GM21717 (cell line): ENCODE measurements at regions not wholly inside any gene's neighbourhood (a gene's known extent, or its start where the extent isn't known, plus 50 kb on each side); places are given as distances from the start of the nearest gene placed in this dataset.
"Not testable (repeated sequence)": the region's sequence is repeated elsewhere in the genome, so short reads cannot be mapped to it uniquely, and the experiment has no call there.

Source experiments
- ATAC-seq: cut with Tn5 transposase; IDR thresholded peaks from one replicate; pipeline ENCODE4 v1.9.1; 2021; ENCODE audit warnings: mild to moderate bottlenecking, moderate library complexity; ENCODE audit not compliant: unreplicated experiment

DNA sequence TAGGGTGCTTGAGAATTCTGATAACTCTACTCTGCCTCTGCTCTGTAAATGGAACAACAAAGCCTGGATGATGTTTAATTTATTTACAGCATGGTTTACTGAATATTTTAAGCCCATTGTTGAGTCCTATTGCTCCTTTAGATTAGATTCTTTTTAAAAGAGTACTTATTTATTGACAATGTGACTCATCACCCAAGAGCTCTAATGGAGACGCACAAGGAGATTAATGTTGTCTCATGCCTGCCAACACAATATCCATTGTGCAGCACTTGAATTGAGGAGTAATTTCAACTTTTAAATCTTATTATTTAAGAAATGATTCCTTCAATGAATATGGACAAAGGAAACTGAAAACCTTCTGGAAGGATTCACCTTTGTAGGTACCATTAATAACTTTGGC, 691.4 kb downstream of the ZBBX start:
- ATAC-seq: no peak

DNA sequence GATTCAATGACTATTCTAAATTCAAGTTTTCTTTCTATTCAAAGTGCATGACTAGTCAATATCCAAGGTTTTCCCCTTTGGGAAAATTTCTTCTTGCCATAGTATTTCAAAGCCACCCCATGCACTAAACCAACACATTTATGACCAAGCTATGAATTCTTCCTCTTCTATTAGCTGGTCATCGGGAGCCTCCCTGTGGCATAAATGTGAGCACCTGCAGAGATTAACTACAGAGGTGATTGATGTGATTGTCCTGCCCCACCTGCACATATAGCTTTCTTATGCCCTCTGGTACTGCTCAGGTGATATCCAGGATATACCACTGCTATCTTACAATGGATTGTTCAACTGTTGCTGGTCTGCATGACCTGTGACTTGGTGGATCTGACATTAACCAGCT, 694.9 kb downstream of the ZBBX start:
- no peak for ATAC-seq

DNA sequence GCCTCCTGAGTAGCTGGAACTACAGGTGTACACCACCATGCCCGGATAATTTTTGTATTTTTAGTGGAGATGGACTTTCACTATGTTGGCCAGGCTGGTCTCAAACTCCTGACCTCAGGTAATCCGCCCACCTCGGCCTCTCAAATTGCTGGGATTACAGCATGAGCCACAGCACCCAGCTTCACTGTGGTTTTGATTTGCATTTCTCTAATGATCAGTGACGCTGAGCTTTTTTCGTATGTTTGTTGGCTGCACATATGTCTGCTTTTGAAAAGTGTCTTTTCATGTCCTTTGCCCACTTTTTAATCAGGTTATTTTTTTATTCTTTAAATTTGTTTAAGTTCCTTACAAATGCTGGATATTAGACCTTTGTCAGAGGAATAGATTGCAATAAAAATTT, 696.0 kb downstream of the ZBBX start:
- not testable (repeated sequence) for ATAC-seq

DNA sequence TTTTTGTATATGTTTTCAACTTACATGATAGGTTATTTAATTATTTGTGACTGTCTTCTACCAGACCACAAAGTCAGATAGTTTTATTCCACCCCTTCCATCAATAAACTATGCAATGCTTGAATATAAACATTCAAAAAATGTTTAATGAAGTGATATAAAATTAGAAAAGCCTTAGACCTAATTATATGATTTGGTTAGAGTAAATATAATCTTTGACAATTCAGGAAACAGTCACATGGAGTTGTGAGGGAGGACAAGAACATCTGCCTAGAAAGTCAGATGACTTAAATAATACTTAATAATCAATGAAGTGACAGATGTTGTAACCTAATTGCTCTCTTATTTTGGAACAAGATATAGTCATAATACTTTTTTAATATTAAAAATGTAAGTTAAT, 710.3 kb downstream of the ZBBX start:
- no peak for ATAC-seq

DNA sequence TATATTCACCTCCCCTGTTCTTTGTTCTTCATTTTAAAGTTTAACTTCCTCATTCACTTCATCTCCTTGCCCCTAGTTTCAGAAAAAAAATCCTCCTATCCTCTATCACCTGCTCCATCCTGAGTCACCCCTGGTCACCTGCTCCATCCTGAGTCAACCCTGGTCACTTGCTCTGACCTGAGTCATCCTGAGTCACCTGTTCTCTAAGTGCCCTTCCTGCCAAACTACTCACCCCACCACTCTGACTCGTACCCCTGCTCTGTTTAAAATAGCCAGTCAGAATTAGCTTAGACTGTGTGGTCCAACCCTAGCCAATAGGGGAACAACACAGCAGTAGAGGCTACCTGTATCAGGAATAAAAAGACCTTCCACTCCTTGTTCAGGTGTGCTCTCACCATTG, 716.9 kb downstream of the ZBBX start:
- ATAC-seq: no peak

DNA sequence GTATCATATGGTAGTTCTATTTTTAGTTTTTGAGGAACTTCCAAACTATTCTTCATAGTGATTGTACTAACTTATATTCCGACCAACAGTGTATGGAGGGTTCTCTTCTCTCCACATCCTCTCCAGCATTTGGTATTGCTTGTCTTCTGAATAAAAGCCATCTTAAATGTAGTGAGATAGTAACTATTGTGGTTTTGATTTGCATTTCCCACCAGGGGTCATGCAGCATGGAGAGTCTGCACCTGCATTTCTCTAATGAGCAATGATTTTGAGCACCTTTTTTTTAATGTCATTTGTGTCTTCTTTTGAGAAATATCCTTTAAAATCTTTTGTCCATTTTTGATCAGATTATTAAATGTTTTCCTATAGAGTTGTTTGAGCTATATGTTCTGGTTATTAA, 718.5 kb downstream of the ZBBX start:
- ATAC-seq: no peak

DNA sequence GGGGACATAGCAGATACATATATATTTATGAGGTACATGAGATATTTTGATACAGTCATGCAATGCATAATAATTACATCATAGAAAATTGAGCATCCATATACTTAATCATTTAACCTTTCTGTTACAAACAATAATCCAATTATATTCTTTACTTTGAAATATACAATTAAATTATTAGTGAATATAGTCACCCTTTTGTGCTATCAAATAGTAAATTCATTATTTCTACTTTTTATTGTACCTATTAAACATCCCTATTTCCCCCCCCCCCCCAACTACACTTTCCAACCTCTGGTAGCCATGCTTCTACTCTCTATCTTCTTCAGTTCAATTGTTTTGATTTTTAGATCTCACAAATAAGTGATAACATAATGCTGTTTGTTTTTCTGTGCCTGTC, 719.1 kb downstream of the ZBBX start:
- ATAC-seq: no peak

DNA sequence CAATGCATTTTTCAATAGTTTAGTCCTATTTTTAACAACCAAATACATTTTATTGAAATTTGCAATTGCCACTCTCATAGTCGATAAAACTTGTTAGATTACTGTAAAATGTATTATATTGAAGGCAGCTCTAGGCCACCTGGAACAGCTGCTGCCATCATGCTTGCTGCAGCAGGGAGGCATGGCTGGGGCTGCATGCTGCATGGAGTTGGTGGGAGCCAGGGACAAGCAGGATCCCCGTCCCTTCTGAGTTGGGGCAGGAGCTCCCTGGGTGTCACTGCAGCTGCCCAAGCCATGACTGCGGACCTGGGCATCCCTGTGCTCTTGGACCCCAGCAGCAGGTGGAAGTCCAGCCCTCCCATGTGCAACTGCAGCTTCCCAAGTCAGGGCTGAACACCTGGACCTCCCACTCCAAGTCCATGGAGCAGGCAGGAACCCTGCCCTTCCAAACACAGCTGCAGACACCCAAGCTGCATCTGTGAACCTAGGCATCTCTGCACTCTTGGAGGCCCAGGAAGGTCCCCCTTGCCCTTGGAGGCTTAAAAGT, 742.0 kb downstream of the ZBBX start:
- no peak for ATAC-seq

DNA sequence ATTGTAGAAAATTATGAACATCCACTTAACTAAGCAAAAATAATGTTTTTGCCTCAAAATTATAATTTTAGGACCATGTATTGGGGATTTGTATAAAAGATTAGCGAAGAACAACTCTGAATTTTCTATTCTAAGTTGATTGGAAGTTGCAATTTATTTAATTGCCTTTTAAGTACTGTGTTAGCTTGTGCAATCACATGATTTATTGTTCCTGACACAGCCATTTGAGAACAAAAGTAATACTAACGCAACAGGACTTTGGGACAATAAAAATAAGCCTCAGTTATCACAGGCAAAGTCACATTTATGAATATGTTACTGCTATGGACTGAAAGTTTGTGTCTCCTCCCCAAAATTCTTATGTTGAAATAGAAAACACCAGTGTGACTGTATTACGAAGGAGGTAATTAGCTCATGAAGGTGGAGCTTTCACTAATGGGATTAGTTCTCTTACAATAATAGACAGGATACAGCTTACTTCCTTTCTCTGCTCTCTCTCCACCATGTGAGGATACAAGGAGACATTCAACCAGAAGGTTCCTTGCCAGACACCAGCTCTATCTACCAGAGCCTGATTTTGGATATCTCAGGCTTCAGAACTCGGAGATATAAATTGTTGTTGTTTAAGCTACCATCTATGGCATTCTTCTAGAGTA, 745.9 kb downstream of the ZBBX start:
- ATAC-seq: no peak

DNA sequence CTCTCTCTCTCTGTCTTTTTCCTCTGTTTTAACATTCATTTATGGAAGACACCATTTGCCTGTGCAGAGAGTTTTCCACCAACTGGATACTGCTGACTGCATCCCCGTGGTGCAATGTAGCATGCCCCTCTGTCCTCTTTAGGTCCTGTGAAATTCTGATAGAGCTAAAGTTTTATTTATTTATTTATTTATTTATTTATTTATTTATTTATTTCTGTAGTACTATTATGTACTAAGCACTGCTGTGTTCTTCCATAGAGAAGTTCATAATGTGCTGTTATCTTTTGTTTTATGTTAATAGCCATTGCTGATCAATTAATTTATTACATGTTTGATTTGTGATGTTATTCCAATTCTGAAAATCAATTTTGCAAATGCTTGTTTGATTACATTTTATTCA, 749.9 kb downstream of the ZBBX start:
- ATAC-seq: no peak

DNA sequence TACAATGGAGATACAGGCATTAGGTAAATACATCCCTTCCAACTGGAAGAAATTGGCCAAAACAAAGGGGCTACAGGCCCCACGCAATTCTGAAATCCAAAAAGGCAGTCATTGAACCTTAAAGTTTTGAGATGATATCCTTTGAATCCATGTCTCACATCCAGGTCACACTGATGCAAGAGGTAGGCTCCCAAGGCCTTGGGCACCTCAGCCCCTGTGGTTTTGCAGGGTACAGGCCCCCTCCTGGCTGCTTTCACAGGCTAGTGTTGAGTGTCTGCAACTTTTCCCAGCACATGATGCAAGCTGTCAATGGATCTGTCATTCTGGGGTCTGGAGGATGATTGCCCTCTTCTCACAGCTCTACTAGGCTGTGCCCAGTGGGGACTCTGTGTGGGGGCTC, 766.7 kb downstream of the ZBBX start:
- ATAC-seq: no peak

DNA sequence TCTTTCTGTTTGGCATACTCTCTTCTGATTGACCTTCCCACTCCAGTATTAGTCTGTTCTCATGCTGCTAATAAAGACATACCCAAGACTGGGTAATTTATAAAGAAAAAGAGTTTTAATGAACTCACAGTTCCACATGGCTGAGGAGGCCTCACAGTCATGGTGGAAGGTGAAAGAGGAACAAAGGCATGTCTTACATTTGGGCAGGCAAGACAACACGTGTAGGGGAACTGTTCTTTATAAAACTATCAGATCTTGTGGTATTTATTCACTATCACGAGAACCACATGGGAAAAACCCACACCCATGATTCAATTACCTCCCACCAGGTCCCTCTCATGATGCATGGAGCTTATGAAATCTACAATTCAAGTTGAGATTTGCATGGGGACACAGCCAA, 767.3 kb downstream of the ZBBX start:
- ATAC-seq: not testable (repeated sequence)

DNA sequence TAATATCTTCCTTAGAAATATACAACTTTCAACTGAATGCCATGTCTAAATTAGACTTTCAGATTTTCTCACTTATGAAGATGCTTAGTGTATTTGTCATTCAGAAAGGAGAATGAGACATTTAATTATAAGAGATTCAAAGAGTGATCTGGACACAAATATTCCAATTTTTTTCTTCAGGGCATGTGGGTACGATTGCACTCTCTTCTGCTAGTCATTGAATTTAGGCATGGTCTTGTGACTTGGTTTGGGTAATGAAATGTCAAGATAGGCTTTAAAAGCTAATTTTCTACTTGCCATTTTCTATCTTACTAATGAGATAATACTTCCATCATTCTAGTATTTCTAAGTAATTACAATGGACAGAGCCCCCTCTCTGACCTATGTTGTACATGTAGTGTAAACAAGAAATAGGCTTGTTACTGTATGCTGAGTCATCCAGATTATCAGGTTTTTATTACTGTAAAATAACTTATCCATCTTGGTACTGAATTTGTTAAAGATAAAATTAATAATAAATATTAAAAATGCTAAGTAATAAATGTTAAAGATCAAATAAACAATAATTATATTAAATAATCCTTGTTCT, 770.8 kb upstream of the BCHE start:
- no peak for ATAC-seq

DNA sequence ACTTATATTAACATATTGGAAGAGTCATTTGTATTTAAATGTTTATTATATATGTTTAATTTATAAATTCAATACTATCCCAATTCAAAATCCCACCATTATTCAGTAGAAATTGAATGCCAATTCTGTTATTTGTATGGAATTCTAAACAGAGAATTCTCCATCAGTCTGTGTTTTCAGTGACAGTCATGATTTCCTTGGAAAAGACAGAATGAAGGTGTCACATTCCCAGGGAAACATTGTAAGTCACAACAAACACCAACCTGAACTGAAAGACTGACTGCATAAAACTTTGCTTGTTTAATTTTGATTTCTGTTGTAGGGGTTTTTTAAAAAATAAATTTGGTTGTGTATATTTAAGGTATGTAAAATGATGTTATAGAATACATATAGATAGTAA, 769.8 kb upstream of the BCHE start:
- ATAC-seq: no peak

DNA sequence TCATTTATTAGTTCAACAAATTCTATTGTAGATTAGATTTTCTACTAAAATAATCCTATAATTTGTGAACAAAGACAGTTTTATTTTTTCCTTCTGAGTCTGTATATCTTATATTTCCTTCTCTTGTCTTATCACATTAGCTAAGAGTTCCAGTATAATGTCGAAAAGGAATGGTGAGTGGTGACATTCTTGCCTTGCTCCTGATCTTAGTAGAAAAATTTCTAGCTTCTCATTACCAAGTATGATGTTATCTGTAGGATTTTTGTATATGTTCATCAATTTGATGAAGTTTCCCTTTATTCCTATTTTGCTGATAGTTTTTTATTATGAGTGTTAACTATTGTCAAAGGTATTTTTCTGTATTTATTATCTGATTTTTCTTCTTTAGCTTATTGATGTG, 756.6 kb upstream of the BCHE start:
- no peak for ATAC-seq

DNA sequence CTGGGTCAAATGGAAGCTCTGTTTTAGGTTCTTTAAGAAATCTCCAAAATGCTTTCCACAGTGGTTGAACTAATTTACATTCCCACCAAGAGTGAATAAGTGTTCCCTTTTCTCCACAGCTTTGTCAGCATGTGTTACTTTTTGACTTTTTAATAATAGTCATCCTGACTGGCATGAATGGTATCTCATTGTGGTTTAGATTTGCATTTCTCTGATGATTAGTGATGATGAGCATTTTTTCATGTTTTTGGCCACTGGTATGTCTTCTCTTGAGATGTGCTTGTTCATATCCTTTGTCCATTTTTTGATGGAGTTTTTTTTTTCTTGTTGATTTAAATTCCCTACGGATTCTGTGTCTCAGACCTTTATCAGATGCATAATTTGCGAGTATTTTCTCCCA, 745.0 kb upstream of the BCHE start:
- no peak for ATAC-seq

DNA sequence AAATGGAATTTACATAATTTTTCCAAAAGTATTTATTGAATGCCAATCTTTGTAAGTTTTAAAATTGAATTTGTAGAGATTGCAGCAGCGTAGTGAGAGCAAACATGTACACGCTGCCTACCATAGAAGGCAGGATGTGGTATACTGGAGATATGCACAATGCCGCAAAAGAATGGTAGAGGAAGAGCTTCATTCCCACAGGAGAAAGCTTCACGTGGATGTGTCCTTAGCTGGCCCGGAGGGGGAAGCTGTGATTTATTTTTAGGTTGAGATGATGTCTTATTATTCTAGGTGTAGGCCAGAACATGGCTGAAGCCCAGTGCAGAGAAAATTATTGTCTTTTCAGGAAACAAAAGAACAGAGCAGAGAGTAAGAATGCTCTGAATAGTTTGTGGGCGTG, 743.3 kb upstream of the BCHE start:
- no peak for ATAC-seq

DNA sequence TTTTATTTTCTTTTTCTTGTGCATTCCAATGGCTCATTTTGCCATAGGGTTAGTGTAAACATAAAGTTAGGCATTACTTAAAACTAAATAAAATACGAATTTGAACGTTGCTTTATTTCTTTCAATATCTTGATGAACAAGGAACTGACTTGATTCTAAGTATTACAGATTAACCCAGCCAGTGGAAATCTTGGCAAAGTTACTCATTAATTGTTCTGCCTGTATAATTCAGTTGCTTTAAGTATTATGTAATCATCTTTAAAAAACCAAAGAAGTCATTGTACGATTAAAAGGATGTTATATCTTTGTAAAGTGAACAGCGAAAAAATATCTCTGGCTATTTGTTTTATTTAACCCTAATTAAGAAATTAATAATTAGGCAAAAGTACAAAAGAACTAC, 737.9 kb upstream of the BCHE start:
- no peak for ATAC-seq

DNA sequence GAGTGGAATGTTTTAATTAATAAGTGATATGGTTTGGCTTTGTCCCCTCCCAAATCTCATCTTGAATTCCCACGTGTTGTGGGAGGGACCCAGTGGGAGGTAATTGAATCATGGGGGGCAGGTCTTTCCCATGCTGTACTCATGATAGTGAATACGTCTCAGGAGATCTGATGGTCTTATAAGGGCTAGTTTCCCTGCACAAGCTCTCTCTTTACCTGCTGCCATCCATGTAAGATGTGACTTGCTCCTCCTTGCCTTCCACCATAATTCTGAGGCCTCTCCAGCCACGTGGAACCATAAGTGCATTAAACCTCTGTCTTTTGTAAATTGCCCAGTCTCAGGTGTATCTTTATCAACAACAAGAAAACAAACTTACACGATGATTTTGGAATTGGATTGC, 734.5 kb upstream of the BCHE start:
- ATAC-seq: not testable (repeated sequence)

DNA sequence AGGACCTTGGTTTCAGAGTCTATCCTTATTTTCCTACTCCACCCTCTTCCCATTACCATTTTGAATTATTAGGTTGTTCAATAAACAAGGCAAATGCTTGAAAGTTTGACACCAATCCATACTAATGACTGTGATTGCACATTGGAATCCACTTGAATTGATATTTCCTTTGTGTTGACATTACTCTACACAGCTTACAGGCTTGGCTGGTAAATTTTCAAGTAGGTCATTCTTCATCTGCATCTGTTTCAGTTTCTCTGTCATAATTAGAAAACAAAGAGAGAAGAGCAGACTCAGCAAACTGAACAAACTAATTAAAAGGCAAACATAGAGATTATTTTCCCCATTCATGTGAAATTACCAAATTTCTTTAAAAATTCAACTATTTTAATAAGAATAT, 732.9 kb upstream of the BCHE start:
- ATAC-seq: no peak

DNA sequence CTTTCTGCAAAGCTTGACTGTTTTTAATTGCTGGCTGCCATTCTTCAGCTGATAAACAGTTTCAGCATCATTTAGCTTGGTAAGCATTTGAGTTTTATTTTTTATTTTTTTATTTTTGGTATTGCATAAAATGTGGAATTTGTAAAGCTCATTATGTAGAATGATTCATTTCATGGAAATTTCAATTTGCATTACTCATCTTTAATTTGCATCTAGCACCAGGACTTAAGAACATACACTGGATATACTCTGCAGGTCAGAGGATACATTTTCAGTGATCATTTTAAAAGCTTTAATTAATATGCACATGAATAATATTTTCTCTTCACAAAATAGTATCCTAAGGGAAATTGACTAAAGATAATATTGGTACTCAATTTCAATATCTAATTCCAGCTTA, 732.4 kb upstream of the BCHE start:
- ATAC-seq: no peak

DNA sequence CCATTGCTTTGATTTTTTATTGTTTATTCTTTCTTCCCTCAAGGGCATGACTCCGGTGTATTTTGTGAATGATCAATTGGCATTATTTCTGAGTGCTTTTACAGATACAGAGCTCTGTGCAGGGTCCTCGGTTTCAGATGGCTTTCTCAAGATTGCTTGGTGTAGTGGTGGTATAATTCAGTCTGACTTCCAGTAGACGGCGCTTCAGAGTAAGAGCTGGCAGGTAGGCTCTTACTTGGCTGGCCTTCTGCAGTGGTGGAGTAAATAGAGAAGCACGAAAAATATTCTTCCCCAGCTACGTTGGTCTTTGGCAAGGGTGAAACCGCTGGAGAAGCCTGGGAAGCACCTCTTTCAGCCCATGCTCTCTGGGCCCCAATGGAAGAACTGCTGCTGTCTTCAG, 723.0 kb upstream of the BCHE start:
- ATAC-seq: no peak

DNA sequence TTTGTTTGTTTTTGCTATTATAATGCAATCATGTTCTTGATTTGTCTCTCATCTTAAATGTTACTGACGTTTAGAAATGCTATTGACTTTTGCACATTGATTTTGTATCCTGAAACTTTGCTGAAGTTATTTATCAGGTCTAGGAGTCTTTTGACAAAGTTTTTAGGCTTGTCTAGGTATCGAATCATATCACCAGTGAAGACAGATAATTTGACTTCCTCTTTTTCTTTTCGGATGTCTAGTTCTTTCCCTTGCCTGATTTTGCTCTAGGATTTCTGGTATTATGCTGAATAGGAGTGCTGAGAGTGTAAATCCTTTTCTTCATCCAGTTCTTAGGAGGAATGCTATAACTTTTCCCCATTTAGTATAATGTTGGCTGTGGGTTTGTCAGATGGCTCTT, 719.7 kb upstream of the BCHE start:
- ATAC-seq: no peak
